HG03565 (cell line): ENCODE measurements at regions not wholly inside any gene's neighbourhood (a gene's known extent, or its start where the extent isn't known, plus 50 kb on each side); places are given as distances from the start of the nearest gene placed in this dataset.

Experiments used
- ATAC-seq: cut with Tn5 transposase; IDR thresholded peaks from one replicate; pipeline ENCODE4 v1.9.1; 2021; ENCODE audit warnings: mild to moderate bottlenecking, moderate library complexity; ENCODE audit not compliant: unreplicated experiment

GRCh38 chr10:83037653-83038052, 1101.7 kb upstream of the GHITM start:
- no peak for ATAC-seq

GRCh38 chr10:83038631-83039030, 1100.7 kb upstream of the GHITM start:
- no peak for ATAC-seq

GRCh38 chr10:83045731-83046130, 1093.6 kb upstream of the GHITM start:
- ATAC-seq, result no peak

- no peak for ATAC-seq
Measured at GRCh38 chr10:83050815-83051214, 1088.5 kb upstream of the GHITM start.

GRCh38 chr10:83062871-83063270, 1076.4 kb upstream of the GHITM start:
- ATAC-seq, result no peak

GRCh38 chr10:83073472-83073871, 1065.8 kb upstream of the GHITM start:
- ATAC-seq, result no peak

GRCh38 chr10:83075016-83075814, 1064.1 kb upstream of the GHITM start:
- ATAC-seq, result no peak

- no peak for ATAC-seq
Measured at GRCh38 chr10:83075815-83076355, 1063.4 kb upstream of the GHITM start.

- ATAC-seq, result no peak
Measured at GRCh38 chr10:83076443-83076842, 1062.9 kb upstream of the GHITM start.

GRCh38 chr10:83078160-83078559, 1061.1 kb upstream of the GHITM start:
- no peak for ATAC-seq

- ATAC-seq, result no peak
Measured at GRCh38 chr10:83078645-83079044, 1060.7 kb upstream of the GHITM start.

GRCh38 chr10:83083831-83084230, 1055.5 kb upstream of the GHITM start:
- ATAC-seq, result no peak

- no peak for ATAC-seq
Measured at GRCh38 chr10:83089335-83089734, 1050.0 kb upstream of the GHITM start.

- no peak for ATAC-seq
Measured at GRCh38 chr10:83104616-83105015, 1034.7 kb upstream of the GHITM start.

- no peak for ATAC-seq
Measured at GRCh38 chr10:83108565-83109333, 1030.6 kb upstream of the GHITM start.

GRCh38 chr10:83119346-83119745, 1020.0 kb upstream of the GHITM start:
- ATAC-seq, result no peak

- ATAC-seq, result no peak
Measured at GRCh38 chr10:83122336-83122735, 1017.0 kb upstream of the GHITM start.

GRCh38 chr10:83127942-83128575, 1011.2 kb upstream of the GHITM start:
- ATAC-seq, result no peak

- ATAC-seq, result no peak
Measured at GRCh38 chr10:83140811-83141210, 998.5 kb upstream of the GHITM start.

- ATAC-seq, result no peak
Measured at GRCh38 chr10:83142074-83142563, 997.2 kb upstream of the GHITM start.

GRCh38 chr10:83144461-83144860, 994.8 kb upstream of the GHITM start:
- ATAC-seq, result no peak
